Right lung (tissue), 2 donors: ENCODE measurements at regions not wholly inside any gene's neighbourhood (a gene's known extent, or its start where the extent isn't known, plus 50 kb on each side); places are given as distances from the start of the nearest gene placed in this dataset.

Experiments
- DNase-seq, 2 donors: peaks; one replicate each; pipeline ENCODE4 v3.0.0-alpha.2; 2013

- no peak for DNase-seq
Measured at GRCh38 chr3:102599819-102600576, 165.2 kb downstream of the ZPLD1 start.

DNA sequence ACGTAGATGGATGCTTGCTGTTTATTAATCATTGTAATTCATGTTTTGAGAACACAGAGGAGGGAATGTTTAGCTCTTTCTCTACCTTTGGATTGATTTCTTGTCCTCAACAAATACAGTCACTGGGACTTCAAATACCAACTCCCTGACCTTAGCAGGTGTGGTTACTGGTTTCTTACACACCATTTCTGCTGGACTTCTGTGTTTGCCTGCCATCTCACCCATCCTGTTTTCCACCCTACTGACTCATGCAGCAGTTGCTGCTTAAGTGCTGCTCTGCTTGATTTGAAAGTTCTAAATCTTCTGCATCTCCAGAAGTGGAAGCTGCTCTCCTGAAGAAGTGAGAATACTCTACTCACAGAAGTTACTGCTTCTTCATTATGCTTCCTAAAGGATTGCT lies 170.3 kb downstream of the ZPLD1 start:
- no peak for DNase-seq

GRCh38 chr3:102608875-102609274 lies 174.1 kb downstream of the ZPLD1 start:
- no peak for DNase-seq

DNA sequence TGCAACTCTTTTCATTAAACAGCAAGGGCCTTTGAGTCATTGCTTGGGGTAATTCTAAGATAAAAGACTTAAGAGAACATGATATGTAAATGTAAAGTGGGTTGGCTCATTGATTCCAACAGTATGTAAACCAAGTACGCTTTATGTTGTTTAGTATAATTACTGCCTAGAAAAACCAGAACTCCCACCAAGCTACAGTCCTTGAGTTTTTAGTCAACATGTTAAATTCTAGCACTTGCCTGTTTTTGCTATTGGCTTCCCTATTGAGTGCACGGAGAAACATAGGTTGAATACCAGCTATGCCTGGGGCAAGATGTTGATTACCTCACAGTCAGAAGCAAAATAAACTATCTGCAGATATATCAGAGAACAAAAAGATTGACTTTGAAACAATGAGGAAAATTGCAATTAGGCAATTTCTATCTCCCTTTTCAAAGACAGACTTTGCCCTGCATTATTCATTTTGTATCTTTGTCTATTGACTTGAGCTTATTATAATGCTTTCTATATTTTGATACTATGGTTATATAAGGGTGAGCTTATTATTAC lies 179.3 kb downstream of the ZPLD1 start:
- no peak for DNase-seq

DNA sequence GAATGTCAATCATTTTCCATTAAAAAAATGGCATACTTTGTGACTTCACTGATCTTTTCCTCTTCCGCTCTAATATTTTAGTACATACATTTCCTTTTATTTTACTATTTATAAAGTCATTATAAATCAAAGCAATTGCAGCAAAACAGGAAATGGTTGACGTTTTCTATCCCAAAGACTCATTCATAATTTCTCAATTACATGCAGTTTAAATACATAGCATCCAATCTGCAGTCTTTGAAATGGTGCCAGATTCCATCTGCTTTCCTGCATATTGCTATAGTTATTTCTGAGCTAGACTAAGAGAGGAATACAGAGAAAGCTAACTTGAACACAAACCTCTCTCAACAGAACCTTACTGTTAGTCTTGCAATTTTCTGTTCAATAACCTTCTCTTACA lies 179.8 kb downstream of the ZPLD1 start:
- DNase-seq, result peak; percentile 20 to 32

GRCh38 chr3:102617381-102617780 lies 182.6 kb downstream of the ZPLD1 start:
- no peak for DNase-seq

GRCh38 chr3:102619361-102619760 lies 184.5 kb downstream of the ZPLD1 start:
- DNase-seq, result no peak

DNA sequence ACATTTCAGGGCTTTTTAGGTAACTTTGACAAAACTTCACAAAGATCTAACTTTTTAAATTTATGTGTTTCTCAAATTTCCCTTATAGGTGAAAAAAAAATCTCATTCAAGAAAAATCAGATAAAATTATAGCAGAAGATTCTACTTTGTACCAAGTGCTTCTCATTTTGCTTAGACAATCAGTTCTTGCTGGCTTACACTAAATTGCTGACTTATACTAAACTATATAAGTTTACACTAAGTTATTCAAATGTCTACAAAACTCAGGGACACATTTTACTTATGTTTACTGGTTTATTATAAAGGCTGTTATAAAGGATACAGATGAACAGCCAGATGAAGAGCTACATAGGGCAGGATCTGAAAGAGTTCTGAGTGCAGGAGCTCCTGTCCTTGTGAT lies 195.1 kb downstream of the ZPLD1 start:
- no peak for DNase-seq

- DNase-seq, result no peak
Measured at GRCh38 chr3:102630531-102630930, 195.7 kb downstream of the ZPLD1 start.

DNA sequence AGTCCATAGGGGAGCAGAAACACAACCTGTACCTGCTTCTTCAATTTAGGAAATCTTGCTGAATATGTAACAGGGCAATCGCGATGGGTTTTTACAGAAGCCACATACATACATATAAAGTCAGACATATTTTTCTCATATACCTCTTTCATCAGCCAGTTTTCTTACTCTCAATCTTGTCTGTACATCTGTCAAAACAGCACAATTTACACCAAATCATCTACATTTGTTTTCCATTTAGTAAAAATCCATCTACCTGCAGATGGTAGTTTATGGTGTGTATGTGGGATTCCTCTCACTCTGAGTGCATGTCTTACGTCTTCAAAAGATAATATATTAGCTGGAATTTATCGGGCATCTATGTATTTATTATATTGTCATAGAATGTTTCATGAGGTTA lies 208.7 kb downstream of the ZPLD1 start:
- no peak for DNase-seq

DNA sequence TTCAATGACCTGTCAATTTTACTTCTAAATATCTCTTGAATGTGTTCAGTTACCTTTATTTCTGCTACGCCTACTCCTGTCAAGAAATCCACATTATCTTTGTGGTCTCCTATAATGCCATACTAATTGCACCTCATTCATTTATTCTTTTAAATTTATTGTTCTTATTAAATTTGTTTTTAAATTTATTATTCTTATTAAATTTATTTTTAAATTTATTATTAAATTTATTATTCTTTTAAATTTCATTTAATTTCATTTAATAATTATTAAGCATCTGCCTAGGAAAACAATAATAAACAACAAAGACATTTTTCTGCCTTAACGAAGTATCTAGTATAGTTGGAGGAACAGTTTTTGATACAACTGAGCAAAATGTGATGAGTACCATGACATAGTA lies 211.7 kb downstream of the ZPLD1 start:
- DNase-seq, result no peak

GRCh38 chr3:102660653-102661052 lies 225.8 kb downstream of the ZPLD1 start:
- no peak for DNase-seq

GRCh38 chr3:102661707-102662497 lies 227.1 kb downstream of the ZPLD1 start:
- DNase-seq, result no peak

GRCh38 chr3:102662498-102662772 lies 227.6 kb downstream of the ZPLD1 start:
- DNase-seq, result no peak

- no peak for DNase-seq
Measured at GRCh38 chr3:102664126-102664525, 229.3 kb downstream of the ZPLD1 start.

- no peak for DNase-seq
Measured at GRCh38 chr3:102665183-102665582, 230.4 kb downstream of the ZPLD1 start.

DNA sequence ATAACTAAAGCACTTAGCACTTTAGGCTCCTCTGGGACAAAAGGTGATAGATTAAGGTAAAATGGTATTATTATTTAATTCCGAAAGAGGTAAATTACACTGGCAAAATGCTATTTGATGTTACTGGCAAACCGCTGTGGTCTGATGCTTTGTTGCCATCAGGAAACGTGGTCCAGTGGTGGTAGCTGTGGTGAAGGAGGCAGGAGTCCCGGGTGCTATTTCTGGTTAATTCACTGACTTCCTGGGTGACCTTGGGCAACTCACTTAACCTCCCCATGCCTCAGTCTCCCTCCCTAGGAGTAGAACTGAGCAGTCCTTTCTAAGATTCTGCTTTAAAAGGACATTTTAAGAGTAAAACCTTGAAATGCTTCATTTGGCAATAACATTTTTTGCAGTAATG lies 233.4 kb downstream of the ZPLD1 start:
- no peak for DNase-seq

DNA sequence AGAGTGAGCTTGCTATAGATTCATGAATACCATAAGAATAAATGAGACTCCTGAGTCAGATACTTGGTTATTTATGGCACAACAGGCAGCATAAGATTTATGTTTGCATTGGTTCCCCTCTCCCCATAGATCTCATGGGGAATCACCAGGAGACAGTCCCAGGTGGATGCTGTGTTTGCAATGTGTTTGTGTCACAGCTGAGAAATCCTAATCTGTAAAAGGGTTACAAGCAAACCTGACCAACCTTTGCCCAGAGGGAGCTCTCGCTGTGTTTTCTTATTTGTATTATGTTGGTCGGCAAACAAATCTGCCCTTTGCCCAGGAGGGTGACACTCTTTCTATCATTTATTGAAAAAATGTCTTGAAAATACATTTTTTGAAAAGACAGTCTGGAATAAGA lies 236.2 kb downstream of the ZPLD1 start:
- no peak for DNase-seq

GRCh38 chr3:102672305-102672704 lies 237.5 kb downstream of the ZPLD1 start:
- DNase-seq, result no peak

- DNase-seq, result peak; percentile 58 to 62
Measured at GRCh38 chr3:102673271-102674115, 238.7 kb downstream of the ZPLD1 start.

- DNase-seq, result no peak
Measured at GRCh38 chr3:102674284-102674683, 239.5 kb downstream of the ZPLD1 start.

- no peak for DNase-seq
Measured at GRCh38 chr3:102676424-102676823, 241.6 kb downstream of the ZPLD1 start.
